ENCODE measurements at regions not wholly inside any gene's neighbourhood (a gene's known extent, or its start where the extent isn't known, plus 50 kb on each side); places are given as distances from the start of the nearest gene placed in this dataset.

DNA sequence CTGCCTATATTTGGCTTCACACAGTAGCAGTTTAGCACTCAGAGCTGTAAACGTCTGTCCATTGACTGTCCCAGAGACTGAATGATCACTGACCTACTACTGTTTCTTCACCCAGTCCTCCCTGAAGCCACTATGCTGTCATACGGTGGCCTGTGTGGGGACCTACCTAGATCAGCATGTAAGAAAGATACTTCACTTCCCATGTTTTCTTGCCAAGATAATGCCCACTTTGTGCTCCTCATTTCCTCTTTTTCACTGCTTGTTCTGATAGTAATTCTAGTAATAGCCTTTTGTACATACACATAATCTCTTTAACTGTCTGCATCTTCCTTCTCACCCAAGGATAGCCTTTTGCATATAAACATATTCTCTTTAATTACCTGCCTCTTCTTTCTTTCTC is 109.9 kb upstream of the TIAM2 start:
- DNase-seq: no peak

- no peak for DNase-seq
These were observed 109.1 kb upstream of the TIAM2 start for GRCh38 chr6:154886016-154886415.

- no peak for DNase-seq
These were observed 108.6 kb upstream of the TIAM2 start for GRCh38 chr6:154886471-154886870.

GRCh38 chr6:154887051-154887450 is 108.1 kb upstream of the TIAM2 start:
- DNase-seq: no peak

DNA sequence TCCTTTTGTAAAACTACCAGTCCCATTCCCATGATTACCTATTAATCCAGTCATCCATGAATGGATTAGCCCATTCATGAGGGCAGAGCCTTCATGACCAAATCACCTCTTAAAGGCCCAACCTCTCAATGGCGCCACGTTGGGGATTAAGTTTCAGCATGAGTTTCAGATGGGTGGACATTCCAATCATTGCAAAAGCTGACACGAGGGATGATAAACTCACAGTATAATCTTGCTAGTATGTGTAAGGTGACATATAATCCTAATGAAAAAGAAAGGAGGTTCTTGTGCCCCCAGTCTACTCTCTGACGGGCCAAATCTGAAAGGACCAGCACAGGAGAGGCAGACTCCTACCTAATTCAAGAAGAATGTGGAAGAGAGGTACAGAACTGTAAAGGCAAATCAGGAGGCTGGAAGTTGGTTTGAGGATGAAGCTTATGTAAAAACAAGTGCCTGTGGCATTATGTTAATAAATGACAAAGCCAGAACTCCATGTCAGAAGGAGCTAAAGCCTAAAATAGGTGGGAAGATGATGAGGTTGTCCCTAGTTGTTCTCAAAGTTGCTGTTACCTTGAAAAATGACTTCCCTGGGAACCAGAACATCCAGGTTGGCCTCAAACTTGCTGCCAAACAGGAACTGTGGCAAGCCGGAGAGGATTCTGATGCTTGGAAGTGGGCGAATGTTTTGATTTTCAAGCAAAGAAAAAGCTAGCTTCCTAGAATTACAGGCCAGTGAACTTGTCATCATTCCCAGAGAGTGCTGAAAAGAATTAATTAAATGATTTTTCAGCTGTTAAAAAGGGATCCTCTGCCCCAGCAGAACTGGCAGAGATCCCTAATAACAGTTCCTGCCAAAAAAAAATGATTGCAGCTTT is 106.5 kb upstream of the TIAM2 start:
- no peak for DNase-seq

DNA sequence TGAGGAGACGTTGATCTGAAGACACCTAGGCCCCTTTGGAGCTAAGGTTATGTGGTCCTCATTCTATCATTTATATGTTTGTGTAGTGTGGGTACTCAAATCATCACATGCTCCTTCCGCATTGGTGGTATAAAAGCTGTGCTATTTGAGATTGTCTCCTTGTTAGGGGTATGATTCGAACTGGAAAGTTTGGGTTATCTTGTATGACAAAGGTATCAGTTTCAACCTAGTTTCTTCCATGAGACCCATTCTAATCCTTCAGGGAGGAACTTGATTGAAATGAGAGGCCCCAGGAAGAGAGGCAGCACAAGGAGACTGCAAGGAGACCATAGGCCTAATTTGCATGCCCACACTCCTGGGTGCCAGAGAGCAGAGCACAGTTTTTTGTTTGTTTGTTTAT is 104.2 kb upstream of the TIAM2 start:
- no peak for DNase-seq

DNA sequence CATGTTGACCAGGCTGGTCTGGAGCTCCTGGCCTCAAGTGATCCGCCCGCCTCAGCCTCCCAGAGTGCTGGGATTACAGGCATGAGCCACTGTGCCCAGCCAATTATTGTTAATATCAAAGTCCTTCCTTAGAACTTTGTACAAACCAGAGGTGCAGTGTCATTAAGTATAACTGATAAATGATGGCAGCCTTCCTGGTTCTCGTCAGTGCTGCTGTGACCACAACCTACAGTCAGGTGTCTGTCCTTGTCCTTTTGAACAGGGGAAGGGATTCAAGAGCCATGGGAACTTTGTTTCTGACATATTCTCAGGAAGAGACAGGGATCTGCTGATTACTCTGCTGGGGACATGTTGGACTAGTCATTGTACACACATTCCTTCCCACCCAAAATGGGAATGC is 103.2 kb upstream of the TIAM2 start:
- DNase-seq: no peak

DNA sequence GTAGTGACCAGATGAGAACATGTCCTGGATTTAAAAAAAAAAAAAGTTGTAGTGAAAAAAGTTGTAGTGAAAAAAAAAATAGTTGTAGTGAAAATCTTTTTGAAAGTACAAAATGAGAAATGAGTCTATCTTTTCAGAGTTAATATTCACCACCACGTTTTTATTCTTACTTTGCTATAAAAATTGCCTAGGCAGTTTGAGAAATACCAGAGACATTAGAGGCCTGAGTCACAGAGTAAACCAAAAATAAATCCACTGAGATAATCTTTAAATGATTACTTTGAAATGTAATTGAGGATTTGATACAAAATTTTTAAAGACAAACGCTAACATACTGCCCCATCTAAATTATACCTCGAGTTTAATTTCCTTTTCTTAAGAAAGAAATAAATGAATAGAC is 101.2 kb upstream of the TIAM2 start:
- DNase-seq: no peak

DNA sequence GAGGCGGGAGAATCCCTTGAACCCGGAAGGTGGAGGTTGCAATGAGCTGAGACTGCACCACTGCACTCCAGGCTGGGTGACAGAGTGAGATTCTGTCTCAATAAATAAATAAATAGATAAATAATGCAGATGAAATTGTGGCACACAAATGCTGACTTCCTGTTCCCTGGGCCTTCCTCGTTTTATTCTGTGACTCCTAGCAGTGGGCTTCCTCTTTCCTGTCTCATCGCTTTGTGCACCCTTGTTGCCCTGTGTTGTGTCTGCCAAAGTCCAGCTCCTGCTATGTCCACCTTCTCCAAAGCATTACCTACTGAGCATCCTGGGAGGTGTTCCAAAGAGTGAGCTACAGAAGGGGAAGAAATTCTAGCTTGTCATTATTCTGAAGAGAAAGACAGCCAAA is 100.2 kb upstream of the TIAM2 start:
- DNase-seq: no peak

GRCh38 chr6:154895841-154896240 is 99.3 kb upstream of the TIAM2 start:
- no peak for DNase-seq

- no peak for DNase-seq
These were observed 96.3 kb upstream of the TIAM2 start for GRCh38 chr6:154898821-154899220.

- DNase-seq: no peak
These were observed 95.2 kb upstream of the TIAM2 start for GRCh38 chr6:154899824-154900463.

DNA sequence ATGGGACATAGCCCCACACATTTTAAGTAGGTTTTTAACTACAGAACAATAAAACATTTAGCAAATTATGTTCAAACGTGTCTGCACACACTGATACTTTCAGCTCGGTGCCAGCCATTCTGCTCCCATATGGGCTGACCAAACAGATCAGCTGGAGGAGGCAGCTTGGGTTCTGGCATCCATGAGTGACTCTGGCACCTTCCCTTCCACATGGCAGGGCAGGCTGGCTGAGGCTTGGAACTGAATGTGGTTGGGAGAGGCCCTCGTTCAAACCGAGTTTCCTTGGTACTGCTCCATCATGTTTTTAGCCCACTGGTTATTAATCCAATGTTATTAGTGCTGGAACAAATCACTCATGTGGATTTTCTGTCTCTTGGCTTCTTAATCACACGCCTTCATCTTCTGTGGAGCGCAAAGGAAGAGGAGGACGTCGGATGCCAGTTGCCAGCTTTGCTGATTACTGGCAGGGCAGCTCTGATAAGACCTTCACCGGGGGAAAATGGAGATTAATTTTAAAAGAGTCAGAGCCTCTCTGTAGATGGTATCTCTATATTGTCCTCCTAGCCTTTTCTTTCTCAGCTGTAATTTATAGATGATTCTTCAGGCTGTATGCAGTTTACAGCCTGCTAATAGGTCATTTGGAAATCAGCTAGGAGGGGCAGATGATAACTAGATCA is 93.1 kb upstream of the TIAM2 start:
- no peak for DNase-seq

DNA sequence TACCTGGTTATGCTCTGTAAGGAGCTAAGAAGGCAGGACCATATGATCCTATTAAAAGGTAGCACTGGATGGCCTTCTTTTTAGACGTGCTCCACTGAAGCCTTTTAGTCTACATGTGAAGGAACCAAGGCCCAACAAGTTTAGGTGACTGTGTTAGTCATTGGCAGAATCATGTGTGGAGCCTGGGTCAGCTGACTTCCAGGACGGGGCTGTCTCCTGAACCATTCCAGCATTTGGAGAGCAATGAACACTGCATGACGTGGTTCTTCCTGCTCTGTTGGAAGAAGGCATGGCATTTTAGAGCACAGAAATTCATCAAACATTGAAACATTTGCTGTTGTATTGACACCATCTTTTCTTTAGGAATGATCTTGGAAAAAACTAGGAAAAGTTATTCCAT is 87.8 kb upstream of the TIAM2 start:
- no peak for DNase-seq

- no peak for DNase-seq
These were observed 86.4 kb upstream of the TIAM2 start for GRCh38 chr6:154908723-154909122.

GRCh38 chr6:154909311-154909710 is 85.8 kb upstream of the TIAM2 start:
- no peak for DNase-seq

DNA sequence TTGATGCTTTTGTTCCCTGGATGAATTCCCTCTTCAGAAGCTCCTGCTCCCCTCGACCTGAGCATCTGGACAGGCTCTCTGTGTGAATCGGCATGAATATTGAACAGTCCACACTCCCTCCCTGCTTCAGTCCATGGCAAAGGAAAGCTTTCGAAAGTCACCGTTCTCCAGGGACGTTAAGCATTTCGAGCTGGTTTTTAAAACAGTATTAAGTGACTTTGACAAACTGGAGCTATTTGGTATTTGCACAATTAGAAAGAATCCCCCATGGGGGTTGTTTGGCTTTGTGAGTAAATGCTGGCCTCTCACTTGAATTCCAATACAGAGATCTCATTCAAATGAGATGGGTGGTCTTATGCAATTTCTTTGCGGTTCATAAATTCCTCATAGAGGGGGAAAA is 85.3 kb upstream of the TIAM2 start:
- DNase-seq: no peak

- DNase-seq: no peak
These were observed 80.8 kb upstream of the TIAM2 start for GRCh38 chr6:154914288-154914687.

GRCh38 chr6:154916857-154917256 is 78.3 kb upstream of the TIAM2 start:
- DNase-seq: no peak

DNA sequence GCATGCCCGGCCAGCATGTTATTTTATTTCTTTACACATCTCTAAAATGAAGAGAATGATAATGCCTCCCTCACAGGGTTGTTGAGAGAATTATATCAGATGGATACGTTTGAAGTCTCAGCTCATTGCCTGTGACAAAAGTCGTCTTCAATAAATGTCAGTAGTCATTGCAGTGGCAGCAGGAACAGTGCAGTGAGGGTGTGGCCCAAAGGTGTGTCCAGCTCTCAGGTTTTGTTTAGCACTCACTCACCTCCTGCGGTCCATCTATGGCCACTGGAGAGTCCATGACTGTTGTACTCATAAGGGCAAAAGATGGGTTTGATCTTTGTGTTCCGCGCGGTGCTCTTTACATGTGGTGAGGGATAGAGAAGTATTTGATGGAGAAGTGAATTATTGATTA is 77.2 kb upstream of the TIAM2 start:
- no peak for DNase-seq

GRCh38 chr6:154919806-154920205 is 75.3 kb upstream of the TIAM2 start:
- DNase-seq: no peak

DNA sequence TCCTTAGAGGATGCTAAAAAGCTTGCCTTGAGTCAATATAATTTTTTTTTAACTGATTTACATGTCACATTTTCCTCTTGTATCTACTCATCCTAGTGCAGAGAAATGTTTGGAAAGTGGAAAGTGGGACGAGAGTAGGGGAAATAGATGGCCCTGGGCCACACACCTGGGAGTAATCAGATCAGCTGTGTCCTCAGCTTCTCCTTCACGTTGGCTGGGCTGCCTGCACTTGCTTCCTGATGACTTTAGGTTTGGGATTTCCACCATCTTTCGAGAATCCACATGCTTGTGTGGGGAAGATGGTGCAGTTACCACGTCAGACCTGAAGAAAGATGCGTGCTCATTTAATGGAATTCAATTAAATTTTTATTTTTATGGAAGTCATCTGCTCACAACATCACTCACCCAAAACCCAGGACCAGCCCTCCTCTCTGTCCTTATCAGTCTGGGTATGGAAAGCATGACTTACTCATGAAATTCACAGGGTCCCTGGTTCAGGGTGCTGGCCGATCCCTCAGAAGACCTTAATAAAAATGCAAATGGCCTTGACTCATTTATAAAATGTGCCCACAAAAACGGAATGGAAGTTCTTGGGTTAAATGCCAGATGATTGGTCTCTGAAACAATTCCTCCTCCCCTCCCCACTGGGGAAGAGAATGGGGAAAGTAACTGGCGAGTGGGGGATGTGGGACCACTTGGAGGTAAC is 74.5 kb upstream of the TIAM2 start:
- no peak for DNase-seq

DNA sequence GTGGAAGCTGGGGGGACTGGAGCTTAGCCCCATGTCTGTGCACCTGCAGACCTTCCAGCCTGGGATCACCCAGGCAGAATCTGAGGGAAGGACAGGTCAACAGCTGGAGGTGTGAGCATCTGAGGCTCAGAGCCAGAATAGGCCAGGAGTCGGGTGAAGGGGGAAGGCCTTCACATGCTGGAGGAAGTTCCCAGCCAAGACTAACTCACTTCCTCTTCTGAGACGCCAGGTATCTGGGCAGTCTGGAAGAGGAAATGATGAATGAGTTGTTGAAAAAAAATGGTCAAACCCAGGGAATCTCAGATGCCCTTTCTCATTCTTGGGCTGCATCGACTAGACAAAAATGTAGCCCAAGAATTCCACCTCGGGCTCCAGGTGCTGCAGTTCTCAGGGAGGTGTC is 73.6 kb upstream of the TIAM2 start:
- DNase-seq: no peak

Data from NCI-H1436 treated with DMSO at 0.1 percent for 48 hours (cell line).